ENCODE measurements at regions not wholly inside any gene's neighbourhood (a gene's known extent, or its start where the extent isn't known, plus 50 kb on each side); places are given as distances from the start of the nearest gene placed in this dataset.

DNA sequence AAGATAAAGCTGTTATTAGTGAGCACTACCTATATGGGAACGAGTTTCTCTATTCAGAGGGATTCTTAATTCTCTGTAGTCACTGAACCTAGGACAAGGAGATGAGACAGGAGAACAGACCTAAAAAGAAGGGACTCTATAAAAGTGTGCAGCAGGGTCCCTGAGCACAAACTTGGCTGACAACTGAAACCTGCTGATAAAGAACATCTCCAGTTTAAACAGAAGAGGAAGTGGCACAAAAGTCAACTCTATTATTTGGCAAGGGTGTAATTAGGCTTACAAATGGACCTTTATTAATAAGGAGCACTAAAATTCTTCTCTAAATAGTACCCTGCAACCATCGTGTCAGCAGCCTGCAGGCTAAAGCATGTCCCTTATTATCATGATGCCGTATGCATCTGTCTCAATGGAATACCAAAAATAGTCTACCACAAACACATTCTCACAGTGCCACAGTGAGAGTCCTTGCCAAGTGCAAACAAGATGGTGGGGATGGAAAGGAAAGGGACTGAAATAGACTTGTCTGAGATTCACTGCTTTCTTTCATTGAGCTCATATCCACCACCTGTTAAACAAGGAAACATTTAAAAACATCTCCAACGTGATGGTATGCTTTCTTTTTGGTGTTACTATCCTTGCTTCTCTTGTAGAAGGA lies 260.2 kb downstream of the INSIG2 start:
- no peaks in the 10 kb centered on the region for H3K36me3 ChIP-seq
- ATAC-seq = no peak
- H3K4me3 ChIP-seq = no peak overlapping the region
- in situ Hi-C loops (cut with MboI; ENCODE audit: low sequenced_read_pairs in 4 of 4) = no loop called here
- H3K27me3 ChIP-seq = no peaks in the 10 kb centered on the region
- no peaks in the 10 kb centered on the region for H3K9me3 ChIP-seq
- no peaks in the 10 kb centered on the region for H3K4me1 ChIP-seq
- TF ChIP-seq POLR2A (IDR thresholded peaks at IDR 0.05) = no peak
- TF ChIP-seq, protein P1, sequence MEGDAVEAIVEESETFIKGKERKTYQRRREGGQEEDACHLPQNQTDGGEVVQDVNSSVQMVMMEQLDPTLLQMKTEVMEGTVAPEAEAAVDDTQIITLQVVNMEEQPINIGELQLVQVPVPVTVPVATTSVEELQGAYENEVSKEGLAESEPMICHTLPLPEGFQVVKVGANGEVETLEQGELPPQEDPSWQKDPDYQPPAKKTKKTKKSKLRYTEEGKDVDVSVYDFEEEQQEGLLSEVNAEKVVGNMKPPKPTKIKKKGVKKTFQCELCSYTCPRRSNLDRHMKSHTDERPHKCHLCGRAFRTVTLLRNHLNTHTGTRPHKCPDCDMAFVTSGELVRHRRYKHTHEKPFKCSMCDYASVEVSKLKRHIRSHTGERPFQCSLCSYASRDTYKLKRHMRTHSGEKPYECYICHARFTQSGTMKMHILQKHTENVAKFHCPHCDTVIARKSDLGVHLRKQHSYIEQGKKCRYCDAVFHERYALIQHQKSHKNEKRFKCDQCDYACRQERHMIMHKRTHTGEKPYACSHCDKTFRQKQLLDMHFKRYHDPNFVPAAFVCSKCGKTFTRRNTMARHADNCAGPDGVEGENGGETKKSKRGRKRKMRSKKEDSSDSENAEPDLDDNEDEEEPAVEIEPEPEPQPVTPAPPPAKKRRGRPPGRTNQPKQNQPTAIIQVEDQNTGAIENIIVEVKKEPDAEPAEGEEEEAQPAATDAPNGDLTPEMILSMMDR (IDR thresholded peaks at IDR 0.05 in 4 of 5, conservative IDR thresholded peaks at IDR 0.05 in 1 of 5) = no peak
- DNase-seq = no peak
- no peak overlapping the region for H3K27ac ChIP-seq
- intact Hi-C loops (cut with DNase I; ENCODE audit: low total_unique reads) = no loop called here

DNA sequence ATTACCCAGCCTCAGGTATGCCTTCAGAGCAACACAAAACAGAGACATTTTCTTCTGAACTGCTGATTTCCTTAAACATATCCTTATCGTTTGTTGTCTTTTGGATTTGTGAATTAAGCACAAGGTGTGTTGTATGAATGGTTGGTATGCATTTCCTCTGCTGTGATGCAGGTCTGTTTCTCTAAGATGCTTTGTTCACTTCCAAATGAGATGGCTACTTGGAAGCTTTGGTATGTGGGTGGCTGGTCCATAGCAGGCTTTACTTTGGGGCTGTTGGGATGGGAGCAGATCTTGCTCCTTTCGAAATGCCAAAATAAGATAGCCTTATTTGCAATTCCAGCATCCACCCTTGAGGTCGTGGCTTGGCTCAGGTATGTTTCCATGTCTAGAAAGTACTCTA lies 257.2 kb downstream of the INSIG2 start:
- no peaks in the 10 kb centered on the region for H3K9me3 ChIP-seq
- DNase-seq (no peak), ATAC-seq (no peak)
- H3K27ac ChIP-seq = no peak overlapping the region
- in situ Hi-C loops (cut with MboI; ENCODE audit: low sequenced_read_pairs in 4 of 4) = no loop called here
- TF ChIP-seq POLR2A (IDR thresholded peaks at IDR 0.05) = no peak
- TF ChIP-seq, protein P1 (IDR thresholded peaks at IDR 0.05 in 4 of 5, conservative IDR thresholded peaks at IDR 0.05 in 1 of 5) = no peak
- no peaks in the 10 kb centered on the region for H3K4me1 ChIP-seq
- intact Hi-C loops (cut with DNase I; ENCODE audit: low total_unique reads) = no loop called here
- H3K36me3 ChIP-seq = no peaks in the 10 kb centered on the region
- no peak overlapping the region for H3K4me3 ChIP-seq
- no peaks in the 10 kb centered on the region for H3K27me3 ChIP-seq

DNA sequence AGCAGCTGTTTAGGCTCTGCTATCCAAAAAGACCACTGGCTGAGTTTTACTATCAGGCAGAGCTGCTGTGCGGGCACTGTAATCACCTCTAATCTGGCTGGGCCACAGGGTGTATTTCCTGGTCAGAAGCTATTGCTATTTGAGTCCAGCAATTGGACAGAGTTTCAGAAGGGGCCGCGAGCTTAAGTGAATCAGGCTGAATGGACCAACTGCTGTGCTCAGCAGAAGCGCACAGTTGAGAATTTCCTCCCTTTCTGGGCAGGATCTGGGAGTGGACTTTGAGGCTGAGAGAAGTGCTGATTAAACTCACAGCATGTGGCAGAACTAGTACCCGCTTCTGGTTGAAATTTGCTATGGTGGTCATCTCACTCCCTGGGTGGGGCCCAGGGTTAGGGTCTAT lies 251.8 kb downstream of the INSIG2 start:
- DNase-seq (no peak), ATAC-seq (no peak)
- intact Hi-C loops (cut with DNase I; ENCODE audit: low total_unique reads) = no loop called here
- in situ Hi-C loops (cut with MboI; ENCODE audit: low sequenced_read_pairs in 4 of 4) = no loop called here
- Histone ChIP-seq H3K9me3 (no peaks in the 10 kb centered on the region), H3K27me3 (no peaks in the 10 kb centered on the region), H3K36me3 (no peaks in the 10 kb centered on the region), H3K4me3 (no peak overlapping the region), H3K4me1 (no peaks in the 10 kb centered on the region), H3K27ac (no peak overlapping the region)
- no peak for TF ChIP-seq POLR2A (IDR thresholded peaks at IDR 0.05)
- TF ChIP-seq, protein P1 (IDR thresholded peaks at IDR 0.05 in 4 of 5, conservative IDR thresholded peaks at IDR 0.05 in 1 of 5) = no peak

DNA sequence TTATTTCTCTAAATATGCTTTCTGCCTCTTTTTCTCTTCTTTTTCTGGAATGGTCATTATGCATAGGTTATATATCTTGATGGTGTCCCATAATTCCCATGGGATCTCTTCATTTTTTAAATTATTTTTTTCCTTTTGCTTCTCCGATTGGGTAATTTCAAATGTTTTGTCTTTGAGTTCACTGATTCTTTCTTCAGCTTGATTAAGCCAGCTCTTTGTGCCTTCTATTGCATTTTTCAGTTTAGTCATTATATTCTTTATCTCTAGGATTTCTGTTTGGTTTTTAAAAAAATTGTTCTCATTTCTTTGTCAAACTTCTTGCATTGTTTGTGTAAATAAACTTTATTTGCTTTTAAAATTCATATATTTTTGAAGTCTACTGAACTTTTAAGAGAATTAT lies 251.1 kb downstream of the INSIG2 start:
- H3K36me3 ChIP-seq = no peaks in the 10 kb centered on the region
- DNase-seq (no peak), ATAC-seq (no peak)
- intact Hi-C loops (cut with DNase I; ENCODE audit: low total_unique reads) = no loop called here
- H3K27me3 ChIP-seq = no peaks in the 10 kb centered on the region
- no peaks in the 10 kb centered on the region for H3K9me3 ChIP-seq
- in situ Hi-C loops (cut with MboI; ENCODE audit: low sequenced_read_pairs in 4 of 4) = no loop called here
- H3K4me1 ChIP-seq = no peaks in the 10 kb centered on the region
- H3K4me3 ChIP-seq = no peak overlapping the region
- TF ChIP-seq, protein P1 (IDR thresholded peaks at IDR 0.05 in 4 of 5, conservative IDR thresholded peaks at IDR 0.05 in 1 of 5) = no peak
- no peak for TF ChIP-seq POLR2A (IDR thresholded peaks at IDR 0.05)
- H3K27ac ChIP-seq = no peak overlapping the region

DNA sequence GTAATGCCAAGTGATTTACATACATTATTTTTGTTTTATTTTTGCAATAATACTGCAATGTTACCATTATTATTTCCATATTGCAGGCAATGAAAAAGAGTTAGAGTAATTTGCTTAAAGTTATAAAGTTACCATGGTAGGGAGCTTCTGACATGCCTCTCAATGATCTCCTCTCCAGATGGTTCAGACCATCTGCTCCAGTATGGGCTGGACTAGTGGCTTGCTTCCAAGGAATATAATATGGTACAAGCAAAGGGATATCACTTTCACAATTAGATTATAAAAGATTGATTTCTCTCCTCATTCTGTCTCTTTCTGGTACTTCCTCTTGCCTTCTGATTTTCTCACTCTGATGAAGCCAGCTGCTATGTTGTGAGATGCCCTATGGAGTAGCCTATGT lies 245.4 kb downstream of the INSIG2 start:
- Histone ChIP-seq H3K4me3 (no peak overlapping the region), H3K27ac (no peak overlapping the region), H3K9me3 (no peaks in the 10 kb centered on the region), H3K27me3 (no peaks in the 10 kb centered on the region), H3K36me3 (no peaks in the 10 kb centered on the region), H3K4me1 (no peaks in the 10 kb centered on the region)
- DNase-seq = no peak
- in situ Hi-C loops (cut with MboI; ENCODE audit: low sequenced_read_pairs in 4 of 4) = no loop called here
- TF ChIP-seq, protein P1 (IDR thresholded peaks at IDR 0.05 in 4 of 5, conservative IDR thresholded peaks at IDR 0.05 in 1 of 5) = no peak
- no peak for TF ChIP-seq POLR2A (IDR thresholded peaks at IDR 0.05)
- no peak for ATAC-seq
- intact Hi-C loops (cut with DNase I; ENCODE audit: low total_unique reads) = no loop called here
